Pons (tissue), 1 donor: ENCODE measurements at regions not wholly inside any gene's neighbourhood (a gene's known extent, or its start where the extent isn't known, plus 50 kb on each side); places are given as distances from the start of the nearest gene placed in this dataset.
A peak's percentile ranks its signal among the peaks of the same experiment; 100 is the strongest.
"Not testable (repeated sequence)": the region's sequence is repeated elsewhere in the genome, so short reads cannot be mapped to it uniquely, and the experiment has no call there.

Experiments used
- DNase-seq: peaks from one replicate; pipeline ENCODE4 v3.0.0-alpha.2; 2016; ENCODE audit warnings: low spot score

DNA sequence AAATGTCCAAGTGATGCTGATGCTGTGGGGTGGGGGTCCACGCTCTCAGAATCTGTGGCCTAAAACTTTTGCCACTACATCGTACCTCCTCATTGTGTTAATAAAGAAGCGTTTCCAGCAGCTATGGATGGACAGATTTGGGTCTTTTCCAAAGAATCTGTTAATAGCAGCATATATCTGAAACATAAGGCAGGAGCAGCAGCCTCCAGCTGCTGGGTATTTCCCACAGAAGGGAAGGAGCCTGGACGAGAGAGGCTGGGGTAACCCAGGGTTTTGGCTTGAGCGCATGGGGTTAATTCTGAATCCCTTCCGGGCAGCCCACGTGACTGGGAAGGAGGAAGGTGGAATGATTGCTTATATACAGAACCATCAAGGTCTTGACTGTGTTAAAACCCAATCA, 332.4 kb downstream of the BCOR start:
- no peak for DNase-seq

- no peak for DNase-seq
Measured at GRCh38 chrX:39766085-39766726, 331.6 kb downstream of the BCOR start.

GRCh38 chrX:39766855-39767254, 330.9 kb downstream of the BCOR start:
- no peak for DNase-seq

DNA sequence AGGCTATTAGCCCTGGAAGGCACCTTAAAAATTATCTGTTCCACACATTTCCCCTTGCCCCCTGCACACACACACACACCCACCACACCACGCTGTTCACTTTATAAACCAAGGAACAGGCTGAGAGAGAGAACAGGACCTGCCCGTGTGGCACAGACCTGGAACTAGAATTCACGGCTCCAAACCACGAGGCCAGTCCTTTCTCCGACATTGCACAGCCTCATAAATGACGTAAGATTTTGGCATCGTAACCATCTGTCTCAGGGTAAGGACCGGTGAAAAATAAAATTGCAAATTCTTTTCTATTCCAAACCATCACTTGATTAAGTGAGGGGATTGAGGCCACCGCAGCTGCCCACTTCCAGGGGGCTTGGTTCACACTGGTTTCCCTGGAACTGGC, 330.3 kb downstream of the BCOR start:
- DNase-seq = no peak

DNA sequence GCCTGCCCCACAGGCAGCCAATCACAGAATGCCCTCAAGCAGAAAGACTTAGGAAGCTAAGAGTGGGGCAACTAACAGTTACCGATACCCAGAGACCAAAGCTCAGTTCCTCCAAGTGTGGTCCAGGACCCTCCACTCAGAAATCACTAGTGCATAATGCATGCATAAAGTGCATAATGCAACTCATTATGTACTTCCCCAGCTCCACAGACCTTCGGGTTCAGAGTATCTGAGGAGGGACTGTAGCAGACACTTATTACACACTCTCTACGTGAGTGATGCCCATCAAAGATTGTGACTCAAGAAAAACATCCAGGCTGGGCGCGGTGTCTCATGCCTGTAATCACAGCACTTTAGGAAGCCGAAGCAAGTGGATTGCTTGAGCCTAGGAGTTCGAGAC, 328.0 kb downstream of the BCOR start:
- DNase-seq = no peak

GRCh38 chrX:39771089-39771488, 326.7 kb downstream of the BCOR start:
- no peak for DNase-seq

- peak; percentile 48 for DNase-seq
Measured at GRCh38 chrX:39772057-39772832, 325.5 kb downstream of the BCOR start.

DNA sequence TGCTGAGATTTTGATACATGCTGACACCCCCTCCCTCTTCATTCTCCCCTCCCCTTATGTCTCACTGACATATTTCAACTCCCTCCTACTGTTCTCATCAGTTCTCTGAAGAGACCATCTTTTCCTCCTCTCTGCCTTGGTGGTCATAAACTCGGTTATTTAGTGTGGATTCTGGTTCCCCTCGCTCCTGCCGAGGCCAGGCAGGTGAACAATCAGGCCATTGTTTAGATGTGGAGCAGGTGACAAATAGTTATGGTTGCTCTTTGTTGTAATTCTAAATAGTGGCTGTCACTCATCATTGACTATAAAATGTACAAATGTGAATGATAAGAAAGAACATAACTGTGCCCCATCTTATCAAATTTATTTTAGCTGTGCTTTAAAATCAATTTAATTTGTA, 324.6 kb downstream of the BCOR start:
- DNase-seq = no peak

GRCh38 chrX:39773923-39774773, 323.6 kb downstream of the BCOR start:
- DNase-seq = no peak

DNA sequence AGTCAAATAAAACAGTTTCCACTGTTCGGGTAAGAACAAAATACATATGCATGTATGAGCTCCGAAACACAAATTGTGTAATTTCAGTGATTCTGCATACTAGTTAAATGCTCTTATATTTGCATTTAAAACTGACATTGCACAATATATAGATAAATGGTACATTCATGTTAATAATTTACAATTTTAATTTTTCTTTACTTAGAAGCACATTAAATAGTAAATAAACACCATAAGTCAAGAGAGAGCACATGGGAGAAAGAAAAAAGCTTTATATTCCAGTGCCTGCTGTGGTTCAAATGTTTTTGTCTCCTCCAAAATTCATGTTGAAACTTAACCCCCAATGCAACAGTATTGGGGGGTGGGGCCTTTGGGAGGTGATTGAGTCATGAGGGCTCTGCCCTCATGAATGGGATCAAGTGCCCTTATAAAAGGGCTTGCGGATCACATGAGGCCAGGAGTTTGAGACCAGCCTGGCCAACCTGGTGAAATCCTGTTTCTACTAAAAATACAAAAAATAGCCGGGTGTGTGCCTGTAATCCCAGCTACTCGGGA, 322.9 kb downstream of the BCOR start:
- DNase-seq = no peak

GRCh38 chrX:39777623-39778025, 320.1 kb downstream of the BCOR start:
- DNase-seq = no peak

DNA sequence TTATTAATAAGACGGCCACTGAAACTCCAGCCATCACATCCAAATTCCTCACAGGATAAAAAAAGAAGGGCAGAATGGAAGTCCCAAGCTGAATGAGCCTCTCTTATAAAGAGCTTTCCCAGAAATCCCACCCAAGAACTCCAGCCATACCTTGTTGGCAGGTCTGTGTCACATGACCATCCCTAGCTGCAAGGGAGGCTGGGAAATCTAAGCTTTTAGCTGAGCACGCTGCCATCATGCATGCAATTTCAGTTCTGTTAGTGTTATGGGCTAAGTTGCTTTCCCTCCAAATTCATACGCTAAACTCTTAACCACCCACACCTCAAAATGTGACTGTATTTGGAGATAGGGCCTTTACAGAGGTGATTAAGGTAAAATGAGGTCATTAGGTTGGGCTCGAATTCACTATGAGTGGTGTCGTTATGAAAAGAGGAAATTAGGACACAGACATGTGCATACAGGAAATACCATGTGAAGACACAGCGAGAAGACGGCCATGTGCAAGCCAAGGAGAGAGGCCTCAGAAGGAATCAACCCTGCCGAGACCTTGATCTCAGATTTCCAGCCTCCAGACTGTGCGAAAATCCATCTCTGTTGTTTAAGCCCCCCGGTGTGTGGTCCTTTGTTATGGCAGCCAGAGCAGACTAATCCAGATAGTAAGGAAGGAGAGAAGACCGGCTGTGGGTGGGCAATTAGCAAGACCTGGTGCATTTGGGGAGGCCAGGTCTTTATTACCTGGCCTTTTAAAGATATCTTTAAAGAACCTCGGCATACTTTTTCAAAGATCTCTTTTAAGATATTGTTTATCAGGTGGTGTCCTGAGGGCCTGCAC, 317.6 kb downstream of the BCOR start:
- no peak for DNase-seq

DNA sequence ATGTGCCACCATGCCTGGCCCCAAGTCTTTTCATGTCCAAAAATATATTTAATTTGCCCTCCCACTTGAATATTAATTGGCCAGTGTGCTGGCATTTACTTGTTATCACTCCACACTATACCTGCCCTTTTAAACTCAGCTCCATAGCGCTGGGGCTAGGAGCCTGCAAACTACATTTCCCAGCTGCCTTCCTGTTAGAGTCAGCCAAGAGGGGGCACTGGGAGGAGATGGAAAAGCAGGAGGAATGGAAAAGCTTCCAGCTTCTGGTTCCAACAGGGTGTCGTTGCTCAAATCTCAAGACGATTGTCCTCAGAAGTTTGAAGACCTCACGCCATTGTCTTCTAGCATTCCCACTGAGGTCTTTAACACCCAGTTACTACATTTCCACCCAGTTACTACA, 315.5 kb downstream of the BCOR start:
- DNase-seq = no peak

- DNase-seq = no peak
Measured at GRCh38 chrX:39787999-39788398, 309.8 kb downstream of the BCOR start.

DNA sequence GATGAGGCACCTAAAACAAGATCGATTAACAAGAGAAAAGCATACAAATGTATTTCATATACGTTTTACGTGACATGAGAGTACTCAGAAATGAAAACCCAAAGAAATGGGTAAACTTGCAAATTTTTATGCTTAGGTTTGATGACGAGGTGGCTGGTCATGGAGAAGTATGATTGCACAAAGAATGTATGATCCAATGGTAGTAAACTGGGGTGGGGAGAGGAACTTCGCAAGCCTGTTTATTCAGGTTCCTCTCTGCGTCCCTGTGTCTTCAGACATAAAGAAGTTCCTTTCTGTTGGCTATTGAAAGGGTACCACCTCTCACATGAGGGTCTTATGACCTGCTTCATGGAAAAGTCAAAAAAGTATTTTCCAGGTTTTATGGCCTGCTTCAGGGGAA, 309.2 kb downstream of the BCOR start:
- DNase-seq = no peak

- DNase-seq = no peak
Measured at GRCh38 chrX:39791691-39792090, 306.1 kb downstream of the BCOR start.

- DNase-seq = no peak
Measured at GRCh38 chrX:39795605-39796004, 302.2 kb downstream of the BCOR start.

- DNase-seq = no peak
Measured at GRCh38 chrX:39796856-39797255, 300.9 kb downstream of the BCOR start.

DNA sequence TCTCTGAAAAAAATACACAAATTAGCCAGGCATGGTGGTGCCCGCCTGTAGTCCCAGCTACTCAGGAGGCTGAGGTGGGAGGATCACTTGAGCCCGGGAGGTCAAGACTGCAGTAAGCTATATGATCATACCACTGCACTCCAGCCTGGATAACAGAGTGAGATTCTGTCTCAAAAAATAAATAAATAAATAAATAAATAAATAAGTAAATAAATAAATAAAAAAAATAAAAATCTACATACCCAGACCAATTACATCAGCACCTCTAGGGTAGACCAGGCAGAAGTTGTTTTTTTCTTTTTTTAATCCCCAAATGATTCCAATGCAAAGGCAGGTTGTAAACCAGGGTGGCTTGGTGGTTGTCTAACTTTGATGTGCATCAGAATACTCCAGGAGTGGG, 299.3 kb downstream of the BCOR start:
- not testable (repeated sequence) for DNase-seq

DNA sequence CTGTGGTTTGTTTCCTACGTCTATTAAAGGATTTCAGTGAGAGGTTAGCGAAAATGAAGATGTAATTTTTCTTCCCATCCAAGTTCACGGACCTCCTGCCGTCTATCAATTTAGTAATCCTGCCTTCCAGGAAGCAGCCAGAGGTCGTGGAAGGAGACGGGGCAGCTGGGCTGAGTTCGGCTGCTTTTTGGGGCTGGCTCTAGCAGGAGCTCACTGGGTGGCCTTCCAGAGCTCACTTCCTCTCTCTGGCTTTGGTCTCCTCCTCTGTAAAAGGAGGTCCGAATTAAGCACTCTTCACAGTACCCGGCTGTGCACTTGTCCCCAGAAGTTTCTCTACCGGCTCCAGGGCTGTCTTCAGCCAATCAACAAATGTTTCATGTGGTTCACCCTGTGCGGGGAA, 295.4 kb downstream of the BCOR start:
- no peak for DNase-seq

GRCh38 chrX:39802908-39803307, 294.9 kb downstream of the BCOR start:
- no peak for DNase-seq

- no peak for DNase-seq
Measured at GRCh38 chrX:39805022-39805421, 292.7 kb downstream of the BCOR start.
